H1 (cell line): ENCODE measurements at regions not wholly inside any gene's neighbourhood (a gene's known extent, or its start where the extent isn't known, plus 50 kb on each side); places are given as distances from the start of the nearest gene placed in this dataset.

ENCODE experiments used
- CTCF ChIA-PET: fragments of 300-600 bp; sonication (Branson Sonifier 250); formaldehyde crosslinking; loops from one replicate; lab custom pipeline; 2021; ENCODE audit not compliant: partially characterized antibody; lab: Charles Lee
- POLR2A ChIA-PET: fragments of 300-600 bp; sonication (Branson Sonifier 250); formaldehyde crosslinking; loops from one replicate; lab custom pipeline; 2021; ENCODE audit warnings: inconsistent platforms; ENCODE audit not compliant: partially characterized antibody; lab: Charles Lee
- DNase-seq, 2 experiments: peaks; one replicate each; pipeline versions ENCODE4 v3.0.0 to v3.0.0-alpha.2; 2010 to 2022; ENCODE audit warnings: low spot score in 2 of 2, low read depth in 1 of 2, mixed read lengths in 1 of 2
- FAIRE-seq: peaks from 2 replicates; lab custom pipeline; 2011; peaks lifted over from hg19 to GRCh38; lab: Jason Lieb, UNC
- H2AFZ ChIP-seq: 2 replicates; pipeline ENCODE4 v1.8.1; 2012; ENCODE audit warnings: low read length, inconsistent platforms
- H2AK5ac ChIP-seq: 2 replicates; pipeline ENCODE4 v1.6.1; 2013; ENCODE audit warnings: low read depth, low read length
- H2BK120ac ChIP-seq: replicated peaks from 2 replicates; pipeline ENCODE3; 2013; ENCODE audit warnings: low read depth, low read length, inconsistent platforms
- H2BK12ac ChIP-seq: 2 replicates; pipeline ENCODE4 v1.6.1; 2013; ENCODE audit warnings: low read depth, low read length
- H2BK15ac ChIP-seq: 2 replicates; pipeline ENCODE4 v1.6.1; 2013; ENCODE audit warnings: low read length
- H2BK20ac ChIP-seq: 2 replicates; pipeline ENCODE4 v1.6.1; 2013; ENCODE audit warnings: low read length
- H2BK5ac ChIP-seq: 2 replicates; pipeline ENCODE4 v1.6.1; 2013; ENCODE audit warnings: low read depth, low read length
- H3K14ac ChIP-seq: 2 replicates; pipeline ENCODE4 v1.6.1; 2013; ENCODE audit warnings: inconsistent platforms; ENCODE audit not compliant: insufficient read length
- H3K18ac ChIP-seq: 2 replicates; pipeline ENCODE4 v1.6.1; 2013; ENCODE audit warnings: low read length; ENCODE audit errors: extremely low read depth
- H3K23ac ChIP-seq: 2 replicates; pipeline ENCODE4 v1.6.1; 2013; ENCODE audit warnings: inconsistent platforms; ENCODE audit not compliant: insufficient read length
- H3K23me2 ChIP-seq: 2 replicates; pipeline ENCODE4 v1.6.1; 2013; ENCODE audit warnings: low read depth, low read length
- H3K27ac ChIP-seq: 2 replicates; pipeline ENCODE4 v1.6.1; 2011; ENCODE audit warnings: low read depth, low read length, inconsistent platforms
- H3K27me3 ChIP-seq, 4 experiments: replicated peaks in 1 of 4; 1 replicate in 1 of 4; 2 replicates in 3 of 4; pipeline versions ENCODE4 v1.6.1 to v1.8.1; 2011 to 2013; ENCODE audit warnings: low read length in 3 of 4, mild to moderate bottlenecking in 3 of 4, inconsistent platforms in 2 of 4, mixed read lengths in 2 of 4, moderate library complexity in 1 of 4; ENCODE audit not compliant: control insufficient read depth in 3 of 4, insufficient read depth in 3 of 4; ENCODE audit errors: extremely low read depth in 1 of 4
- H3K36me3 ChIP-seq, 4 experiments: 2 replicates each; pipeline versions ENCODE4 v1.6.1 to v1.8.1; 2011 to 2013; ENCODE audit warnings: mild to moderate bottlenecking in 4 of 4, low read length in 3 of 4, moderate library complexity in 2 of 4, control low read depth in 1 of 4, inconsistent platforms in 1 of 4; ENCODE audit not compliant: insufficient read depth in 4 of 4, control insufficient read depth in 2 of 4
- H3K4ac ChIP-seq: replicated peaks from 2 replicates; pipeline ENCODE3; 2013; ENCODE audit warnings: low read length, low read depth, mixed read lengths, inconsistent platforms; ENCODE audit not compliant: insufficient read length
- H3K4me1 ChIP-seq, 4 experiments: replicated peaks in 1 of 4; 1 replicate in 1 of 4; 2 replicates in 3 of 4; pipeline versions ENCODE4 v1.6.1 to v1.8.1; 2011 to 2013; ENCODE audit warnings: low read length in 3 of 4, inconsistent platforms in 2 of 4, mixed read lengths in 1 of 4; ENCODE audit not compliant: insufficient read depth in 4 of 4, control insufficient read depth in 3 of 4
- H3K4me2 ChIP-seq, 2 experiments: 2 replicates each; pipeline versions ENCODE4 v1.6.1 to v1.8.1; 2011 to 2013; ENCODE audit warnings: low read depth in 2 of 2, low read length in 2 of 2, control low read depth in 1 of 2, inconsistent platforms in 1 of 2, mild to moderate bottlenecking in 1 of 2; ENCODE audit not compliant: insufficient read depth in 1 of 2
- H3K4me3 ChIP-seq, 4 experiments: fragments of 200-600, 300-600 bp in 1 of 4; sonication (generic), shearing (Covaris generic), sonication (Bioruptor Twin) in 1 of 4; 2 replicates each; pipeline versions ENCODE4 v1.5.1 to v1.8.1; 2011 to 2016; ENCODE audit warnings: low read length in 4 of 4, low read depth in 3 of 4, control low read depth in 2 of 4, inconsistent platforms in 2 of 4, mild to moderate bottlenecking in 2 of 4, mixed read lengths in 1 of 4, moderate library complexity in 1 of 4; ENCODE audit not compliant: insufficient read depth in 2 of 4; ENCODE audit errors: extremely low read depth in 1 of 4
- H3K56ac ChIP-seq: replicated peaks from 2 replicates; pipeline ENCODE3; 2013; ENCODE audit warnings: low read depth, mild to moderate bottlenecking, mixed read lengths, low read length, inconsistent platforms; ENCODE audit not compliant: insufficient read length
- H3K79me1 ChIP-seq: 2 replicates; pipeline ENCODE4 v1.6.1; 2013; ENCODE audit warnings: low read depth, low read length, control low read depth
- H3K79me2 ChIP-seq, 2 experiments: 2 replicates each; pipeline versions ENCODE4 v1.6.1 to v1.8.1; 2012 to 2013; ENCODE audit warnings: low read length in 2 of 2, mild to moderate bottlenecking in 2 of 2, inconsistent platforms in 1 of 2; ENCODE audit not compliant: insufficient read depth in 2 of 2, control insufficient read depth in 1 of 2
- H3K9ac ChIP-seq, 4 experiments: replicated peaks in 1 of 4; 1 replicate in 1 of 4; 2 replicates in 3 of 4; pipeline versions ENCODE4 v1.6.1 to v1.8.1; 2011 to 2013; ENCODE audit warnings: low read depth in 3 of 4, low read length in 3 of 4, control low read depth in 2 of 4, mild to moderate bottlenecking in 2 of 4, moderate library complexity in 2 of 4, inconsistent platforms in 1 of 4; ENCODE audit errors: extremely low read depth in 1 of 4
- H3K9me3 ChIP-seq, 2 experiments: 2 replicates each; pipeline versions ENCODE4 v1.6.1 to v1.8.1; 2012 to 2013; ENCODE audit warnings: mild to moderate bottlenecking in 2 of 2, moderate library complexity in 2 of 2, control low read depth in 1 of 2, inconsistent platforms in 1 of 2, low read depth in 1 of 2, low read length in 1 of 2, mixed read lengths in 1 of 2; ENCODE audit not compliant: insufficient read depth in 2 of 2
- H4K20me1 ChIP-seq, 2 experiments: replicated peaks in 1 of 2; 2 replicates each; pipeline versions ENCODE3 to v1.8.1; 2011 to 2013; ENCODE audit warnings: inconsistent platforms in 2 of 2, low read length in 2 of 2, mild to moderate bottlenecking in 1 of 2; ENCODE audit not compliant: insufficient read depth in 2 of 2, control insufficient read depth in 1 of 2
- H4K5ac ChIP-seq: 2 replicates; pipeline ENCODE4 v1.6.1; 2013; ENCODE audit warnings: low read length, low read depth, mixed read lengths, inconsistent platforms; ENCODE audit not compliant: insufficient read length
- H4K8ac ChIP-seq: 2 replicates; pipeline ENCODE4 v1.8.0; 2013; ENCODE audit warnings: mild to moderate bottlenecking, moderate library complexity, low read length, inconsistent platforms; ENCODE audit not compliant: insufficient read depth; ENCODE audit errors: extremely low read depth
- H4K91ac ChIP-seq: replicated peaks from 2 replicates; pipeline ENCODE3; 2013; ENCODE audit warnings: low read length, mixed read lengths, inconsistent platforms; ENCODE audit not compliant: insufficient read length
- ATF2 ChIP-seq: IDR thresholded peaks from 2 replicates; pipeline ENCODE4 v1.6.1; 2012; ENCODE audit warnings: low read length, inconsistent platforms
- CTCF ChIP-seq, 3 experiments: IDR thresholded peaks; 1 replicate in 2 of 3; 2 replicates in 1 of 3; pipeline versions ENCODE4 v1.5.1 to v1.6.1; 2011; ENCODE audit warnings: low read length in 3 of 3, mild to moderate bottlenecking in 3 of 3, inconsistent platforms in 2 of 3, low read depth in 1 of 3, moderate library complexity in 1 of 3; ENCODE audit not compliant: insufficient read depth in 1 of 3; ENCODE audit errors: control extremely low read depth in 1 of 3
- GTF2F1 ChIP-seq: IDR thresholded peaks from 2 replicates; pipeline ENCODE4 v1.6.1; 2012; ENCODE audit warnings: low read depth, low read length, improper control_type of control experiment, borderline replicate concordance
- PHF8 ChIP-seq: fragments of 200-600 bp; sonication (generic); conservative IDR thresholded peaks from 2 replicates; pipeline ENCODE4 v1.7.1; 2012; ENCODE audit warnings: low read depth, mild to moderate bottlenecking, inconsistent platforms, low read length, moderate library complexity
- RAD21 ChIP-seq, 2 experiments: IDR thresholded peaks in 1 of 2; conservative IDR thresholded peaks in 1 of 2; 2 replicates each; pipeline ENCODE4 v1.6.1; 2011; ENCODE audit warnings: low read depth in 2 of 2, low read length in 2 of 2, improper control_type of control experiment in 1 of 2, inconsistent platforms in 1 of 2, mild to moderate bottlenecking in 1 of 2, moderate library complexity in 1 of 2
- ZNF274 ChIP-seq: IDR thresholded peaks from 2 replicates; pipeline ENCODE4 v1.7.0; 2012; ENCODE audit warnings: low read length, borderline replicate concordance; ENCODE audit errors: extremely low read depth
- WGBS, 2 experiments: shearing (Covaris generic) in 1 of 2; methylation state at CpG; one replicate each; pipeline versions ENCODE4 v1.1.6 to v1.1.7; 2013 to 2015; ENCODE audit warnings: low lambda C conversion rate in 2 of 2, mixed read lengths in 2 of 2, inconsistent platforms in 1 of 2, low coverage in 1 of 2, missing lambda C conversion rate in 1 of 2; ENCODE audit not compliant: insufficient replicate concordance in 2 of 2, insufficient coverage in 1 of 2, insufficient read length in 1 of 2; ENCODE audit errors: extremely low coverage in 1 of 2, missing lambda C conversion rate in 1 of 2; 5-methylcytosine and 5-hydroxymethylcytosine counted together

- no peak for TF ChIP-seq ZNF274
- TF ChIP-seq, all 59 proteins: peak for 0
Observed at GRCh38 chr4:136484996-136485395, 1047.3 kb downstream of the PCDH18 start (continued).

GRCh38 chr4:136476753-136477152, 1055.5 kb downstream of the PCDH18 start:
- Histone ChIP-seq H3K23ac (no peak overlapping the region), H2BK20ac (no peak overlapping the region), H3K18ac (no peak overlapping the region), H3K27me3 (no peaks in the 10 kb centered on the region), H3K4me1 (no peaks in the 10 kb centered on the region), H2BK15ac (no peak overlapping the region), H3K9me3 (no peaks in the 10 kb centered on the region), H3K79me1 (no peaks in the 10 kb centered on the region), H3K14ac (no peak overlapping the region), H4K20me1 (no peaks in the 10 kb centered on the region), H2AFZ (no peak overlapping the region), H3K56ac (no peak overlapping the region), H3K9ac (no peak overlapping the region), H3K4me2 (no peak overlapping the region), H3K27ac (no peak overlapping the region), H2AK5ac (no peak overlapping the region), H3K4ac (no peak overlapping the region), H3K23me2 (no peaks in the 10 kb centered on the region), H2BK5ac (no peak overlapping the region), H3K36me3 (no peaks in the 10 kb centered on the region), H2BK12ac (no peak overlapping the region), H2BK120ac (no peak overlapping the region), H3K4me3 (no peak overlapping the region), H4K8ac (no peak overlapping the region), H4K91ac (no peak overlapping the region), H4K5ac (no peak overlapping the region), H3K79me2 (no peaks in the 10 kb centered on the region)
- DNase-seq = no peak
- 85% methylated on average over 1 of the region's 1 CpG; no CpG with 5 or more reads in 1 of the 2 experiments for WGBS, 2 experiments
- TF ChIP-seq RAD21 (IDR thresholded peaks at IDR 0.05 in 1 of 2, conservative IDR thresholded peaks at IDR 0.05 in 1 of 2; ENCODE audit: low read depth in 2 of 2, low read length in 2 of 2) = no peak
- no peak for TF ChIP-seq PHF8
- no peak for TF ChIP-seq CTCF (IDR thresholded peaks at IDR 0.05; ENCODE audit: control extremely low read depth in 1 of 3, insufficient read depth in 1 of 3, low read depth in 1 of 3, low read length in 3 of 3)
- TF ChIP-seq ATF2 = no peak
- no peak for TF ChIP-seq GTF2F1
- ChIA-PET POLR2A (no interaction called here), CTCF (no interaction called here)
- no peak for FAIRE-seq
